Smooth muscle cell (in vitro differentiated cells): ENCODE measurements at regions not wholly inside any gene's neighbourhood (a gene's known extent, or its start where the extent isn't known, plus 50 kb on each side); places are given as distances from the start of the nearest gene placed in this dataset.

Source experiments
- DNase-seq: peaks from one replicate; lab custom pipeline; 2025; ENCODE audit not compliant: unreplicated experiment; lab: John Stamatoyannopoulos, UW
- H2AFZ ChIP-seq: fragments of 200-600 bp; sonication (generic); 2 replicates; pipeline ENCODE4 v1.6.0; 2016; ENCODE audit warnings: antibody characterized with exemption, low read depth, mild to moderate bottlenecking
- H3F3A ChIP-seq: fragments of 200-600 bp; sonication (generic); 2 replicates; pipeline ENCODE4 v1.6.0; 2017; ENCODE audit warnings: antibody characterized with exemption, low read depth
- H3K27ac ChIP-seq: fragments of 200-600 bp; sonication (generic); 2 replicates; pipeline ENCODE4 v1.5.1; 2016; ENCODE audit warnings: low read depth, mild to moderate bottlenecking
- H3K27me3 ChIP-seq: fragments of 200-600 bp; sonication (generic); 2 replicates; pipeline ENCODE4 v1.6.1; 2016; ENCODE audit warnings: low read depth, mild to moderate bottlenecking
- H3K36me3 ChIP-seq: fragments of 200-600 bp; sonication (generic); 2 replicates; pipeline ENCODE4 v1.5.1; 2016; ENCODE audit warnings: low read depth
- H3K4me1 ChIP-seq: fragments of 200-600 bp; sonication (generic); 2 replicates; pipeline ENCODE4 v1.5.1; 2016; ENCODE audit warnings: low read depth
- H3K4me2 ChIP-seq: fragments of 200-600 bp; sonication (generic); 2 replicates; pipeline ENCODE4 v1.6.0; 2016; ENCODE audit warnings: mild to moderate bottlenecking
- H3K4me3 ChIP-seq: fragments of 200-600 bp; sonication (generic); 2 replicates; pipeline ENCODE4 v1.5.1; 2016; ENCODE audit warnings: mild to moderate bottlenecking
- H3K79me2 ChIP-seq: fragments of 200-600 bp; sonication (generic); 2 replicates; pipeline ENCODE4 v1.6.0; 2016; ENCODE audit warnings: low read depth, mild to moderate bottlenecking
- H3K9ac ChIP-seq: fragments of 200-600 bp; sonication (generic); 2 replicates; pipeline ENCODE4 v1.6.0; 2016; ENCODE audit warnings: low read depth
- H3K9me3 ChIP-seq: fragments of 200-600 bp; sonication (generic); replicated peaks from 2 replicates; pipeline ENCODE4 v1.5.1; 2016; ENCODE audit warnings: low read depth
- H4K20me1 ChIP-seq: fragments of 200-600 bp; sonication (generic); 2 replicates; pipeline ENCODE4 v1.6.0; 2016; ENCODE audit warnings: low read depth
- WGBS: methylation state at CpG from one replicate; pipeline ENCODE4 v1.1.7; 2016; ENCODE audit warnings: low lambda C conversion rate; 5-methylcytosine and 5-hydroxymethylcytosine counted together
- TF ChIP-seq, protein P1 (sequence below): fragments of 200-600 bp; sonication (generic); IDR thresholded peaks from 2 replicates; pipeline ENCODE4 v1.5.1; 2017; ENCODE audit warnings: borderline replicate concordance, mild to moderate bottlenecking, antibody characterized with exemption; ENCODE audit not compliant: insufficient read depth, poor library complexity, severe bottlenecking

DNA sequence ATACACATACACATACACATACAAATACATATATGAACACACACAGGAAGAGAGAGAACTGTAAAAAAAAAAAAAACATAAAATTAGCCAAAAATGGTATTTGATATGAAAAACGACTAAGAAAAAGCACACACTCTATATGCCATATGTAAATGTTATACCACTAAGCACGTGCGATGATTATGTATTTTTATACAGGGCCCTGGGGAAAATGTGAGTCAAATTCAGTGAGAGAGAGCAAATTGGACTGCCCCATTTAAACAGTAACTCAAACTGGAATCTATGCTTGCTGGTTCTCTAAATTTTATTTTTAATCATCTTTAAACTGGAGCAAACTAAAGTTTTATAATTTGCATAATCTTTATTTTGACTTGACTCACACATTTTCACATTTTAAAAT lies 197.8 kb upstream of the MTNR1B start:
- no peak for DNase-seq
- 89% methylated on average over 3 of the region's 3 CpGs for WGBS
- no peak overlapping the region for H3K9ac ChIP-seq
- H3K36me3 ChIP-seq = no peaks in the 10 kb centered on the region
- H3K4me3 ChIP-seq = no peak overlapping the region
- H3K27me3 ChIP-seq = peaks cover 17% of the 10 kb centered on the region
- H3K4me1 ChIP-seq = no peaks in the 10 kb centered on the region
- H3K27ac ChIP-seq = no peak overlapping the region
- H3K9me3 ChIP-seq = no peaks in the 10 kb centered on the region
- TF ChIP-seq, protein P1, sequence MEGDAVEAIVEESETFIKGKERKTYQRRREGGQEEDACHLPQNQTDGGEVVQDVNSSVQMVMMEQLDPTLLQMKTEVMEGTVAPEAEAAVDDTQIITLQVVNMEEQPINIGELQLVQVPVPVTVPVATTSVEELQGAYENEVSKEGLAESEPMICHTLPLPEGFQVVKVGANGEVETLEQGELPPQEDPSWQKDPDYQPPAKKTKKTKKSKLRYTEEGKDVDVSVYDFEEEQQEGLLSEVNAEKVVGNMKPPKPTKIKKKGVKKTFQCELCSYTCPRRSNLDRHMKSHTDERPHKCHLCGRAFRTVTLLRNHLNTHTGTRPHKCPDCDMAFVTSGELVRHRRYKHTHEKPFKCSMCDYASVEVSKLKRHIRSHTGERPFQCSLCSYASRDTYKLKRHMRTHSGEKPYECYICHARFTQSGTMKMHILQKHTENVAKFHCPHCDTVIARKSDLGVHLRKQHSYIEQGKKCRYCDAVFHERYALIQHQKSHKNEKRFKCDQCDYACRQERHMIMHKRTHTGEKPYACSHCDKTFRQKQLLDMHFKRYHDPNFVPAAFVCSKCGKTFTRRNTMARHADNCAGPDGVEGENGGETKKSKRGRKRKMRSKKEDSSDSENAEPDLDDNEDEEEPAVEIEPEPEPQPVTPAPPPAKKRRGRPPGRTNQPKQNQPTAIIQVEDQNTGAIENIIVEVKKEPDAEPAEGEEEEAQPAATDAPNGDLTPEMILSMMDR = no peak
- no peaks in the 10 kb centered on the region for H3F3A ChIP-seq
- H3K79me2 ChIP-seq = no peaks in the 10 kb centered on the region
- H4K20me1 ChIP-seq = no peaks in the 10 kb centered on the region
- no peak overlapping the region for H2AFZ ChIP-seq
- no peak overlapping the region for H3K4me2 ChIP-seq

DNA sequence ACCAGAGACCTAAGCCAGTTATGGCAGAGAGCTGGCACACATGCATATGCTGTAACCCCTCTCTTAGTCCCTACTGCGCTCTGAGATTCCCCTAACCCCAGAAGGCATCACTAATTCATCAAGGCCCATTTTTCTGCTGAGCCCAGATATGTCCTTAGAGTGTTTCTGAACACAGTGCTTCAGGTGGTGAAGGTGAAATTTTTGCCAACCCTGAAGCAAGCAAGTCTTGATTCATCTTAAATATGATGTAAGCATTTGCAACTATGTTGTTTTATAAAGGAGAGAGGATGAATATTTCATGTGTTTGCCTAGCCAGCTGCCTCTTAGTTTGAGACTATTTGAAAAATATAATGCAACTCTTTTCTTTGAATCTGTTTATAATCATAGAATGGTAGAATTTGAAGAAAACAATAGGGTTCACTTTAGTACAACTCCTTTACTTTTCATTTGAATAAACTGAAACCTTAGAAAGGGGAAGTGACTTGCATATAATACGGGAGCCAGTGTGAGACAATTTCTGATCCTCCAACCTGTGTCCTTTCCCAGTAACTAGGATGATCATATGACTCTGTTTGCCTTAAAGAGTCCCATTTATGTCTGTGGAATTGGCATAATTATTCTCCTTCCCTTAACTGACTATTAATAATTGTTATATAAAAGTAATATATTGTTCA lies 194.3 kb upstream of the MTNR1B start:
- DNase-seq = no peak

DNA sequence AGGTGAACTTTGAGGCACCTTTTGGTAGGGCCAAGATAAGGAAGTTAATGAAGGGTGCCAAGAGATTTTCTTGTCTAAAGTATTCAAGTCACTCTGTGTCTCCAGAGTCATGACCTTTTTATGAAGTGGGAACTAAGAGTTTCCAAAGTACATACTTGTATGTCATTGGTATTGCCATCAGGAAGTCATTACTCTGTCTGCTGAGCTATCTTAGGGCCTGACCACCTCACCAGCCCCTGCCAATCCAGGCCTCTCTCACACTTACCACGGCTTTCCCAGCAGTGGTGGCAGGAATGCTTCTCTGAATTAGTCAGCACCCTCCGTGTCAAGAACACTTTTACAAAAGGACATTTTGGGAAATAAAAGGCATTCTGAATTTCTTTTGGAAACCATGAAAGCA lies 192.8 kb upstream of the MTNR1B start:
- no peaks in the 10 kb centered on the region for H3K9me3 ChIP-seq
- H3F3A ChIP-seq = no peaks in the 10 kb centered on the region
- no peaks in the 10 kb centered on the region for H3K36me3 ChIP-seq
- peaks cover 17% of the 10 kb centered on the region for H3K27me3 ChIP-seq
- no peaks in the 10 kb centered on the region for H3K4me1 ChIP-seq
- H3K27ac ChIP-seq = no peak overlapping the region
- H2AFZ ChIP-seq = no peak overlapping the region
- no peaks in the 10 kb centered on the region for H4K20me1 ChIP-seq
- TF ChIP-seq, protein P1 = no peak
- H3K9ac ChIP-seq = no peak overlapping the region
- no peak overlapping the region for H3K4me2 ChIP-seq
- H3K4me3 ChIP-seq = no peak overlapping the region
- 23% methylated on average over 2 of the region's 2 CpGs for WGBS
- DNase-seq = no peak
- H3K79me2 ChIP-seq = no peaks in the 10 kb centered on the region

More for the DNA sequence above, 194.3 kb upstream of the MTNR1B start:
- H3K79me2 ChIP-seq = no peaks in the 10 kb centered on the region
- H3K27ac ChIP-seq = no peak overlapping the region
- 95% methylated on average over 2 of the region's 2 CpGs for WGBS
- H4K20me1 ChIP-seq = no peaks in the 10 kb centered on the region
- H3K36me3 ChIP-seq = no peaks in the 10 kb centered on the region
- peaks cover 17% of the 10 kb centered on the region for H3K27me3 ChIP-seq
- no peaks in the 10 kb centered on the region for H3K9me3 ChIP-seq
- no peak overlapping the region for H3K4me3 ChIP-seq
- no peak overlapping the region for H3K4me2 ChIP-seq
- TF ChIP-seq, protein P1 = no peak
- no peaks in the 10 kb centered on the region for H3K4me1 ChIP-seq
- no peak overlapping the region for H2AFZ ChIP-seq
- no peak overlapping the region for H3K9ac ChIP-seq
- no peaks in the 10 kb centered on the region for H3F3A ChIP-seq

DNA sequence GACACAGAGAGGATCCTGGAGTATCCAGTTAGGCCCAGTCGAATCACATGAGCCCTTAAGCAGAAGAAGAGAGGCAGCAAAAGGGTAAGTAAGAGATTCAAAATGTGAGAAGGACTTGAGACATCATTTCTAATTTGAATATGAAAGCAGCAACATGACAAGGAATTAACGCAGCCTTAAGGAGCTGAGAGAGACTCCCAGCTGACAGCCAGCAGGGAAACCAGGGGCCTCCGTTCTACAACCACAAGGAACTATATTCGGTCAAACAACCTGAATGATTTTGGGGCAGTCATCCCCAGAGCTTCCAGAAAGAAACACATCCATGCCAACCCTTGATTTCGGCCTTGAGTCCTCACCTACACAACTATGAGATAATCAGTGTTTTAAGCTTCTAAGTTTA lies 189.7 kb upstream of the MTNR1B start:
- H4K20me1 ChIP-seq = no peaks in the 10 kb centered on the region
- H3K4me3 ChIP-seq = no peak overlapping the region

More for the DNA sequence above, 189.7 kb upstream of the MTNR1B start:
- Histone ChIP-seq H3K27me3 (peaks cover 8% of the 10 kb centered on the region), H3K9ac (no peak overlapping the region), H3K36me3 (no peaks in the 10 kb centered on the region), H3K79me2 (no peaks in the 10 kb centered on the region), H3K27ac (no peak overlapping the region), H3F3A (no peaks in the 10 kb centered on the region), H3K9me3 (no peaks in the 10 kb centered on the region), H3K4me2 (no peak overlapping the region), H2AFZ (no peak overlapping the region), H3K4me1 (peaks cover 8% of the 10 kb centered on the region)
- TF ChIP-seq, protein P1 = no peak
- WGBS = 91% methylated on average over 5 of the region's 5 CpGs
- DNase-seq = no peak
